PC-9 (cell line): ENCODE measurements at regions not wholly inside any gene's neighbourhood (a gene's known extent, or its start where the extent isn't known, plus 50 kb on each side); places are given as distances from the start of the nearest gene placed in this dataset.

ENCODE experiments used
- BruUV-seq: library from RNA; stranded (reverse); fragments of 400-500 nt; replicated peaks from 2 replicates; lab custom pipeline; 2021; lab: Mats Ljungman, UMichigan
- CTCF ChIA-PET: fragments of 300-600 bp; sonication (Branson Sonifier 250); formaldehyde crosslinking; loops from one replicate; lab custom pipeline; 2022; ENCODE audit warnings: antibody characterized with exemption; lab: Charles Lee
- POLR2A ChIA-PET: fragments of 300-600 bp; sonication (Branson Sonifier 250); formaldehyde crosslinking; loops from one replicate; lab custom pipeline; 2022; ENCODE audit warnings: antibody characterized with exemption; ENCODE audit not compliant: unreplicated experiment; lab: Charles Lee
- DNase-seq, 2 experiments: peaks; one replicate each; pipeline versions ENCODE4 v3.0.0 to v3.0.0-alpha.2; 2015 to 2022; ENCODE audit warnings: mixed read lengths in 1 of 2
- H2AFZ ChIP-seq: fragments of 200-600 bp; sonication (generic); 2 replicates; pipeline ENCODE4 v1.8.1; 2017; ENCODE audit warnings: antibody characterized with exemption
- H3F3A ChIP-seq: fragments of 200-600 bp; sonication (generic); 2 replicates; pipeline ENCODE4 v1.8.1; 2017; ENCODE audit warnings: antibody characterized with exemption, mild to moderate bottlenecking, low read depth; ENCODE audit not compliant: insufficient read depth
- H3K27ac ChIP-seq: fragments of 200-600 bp; sonication (generic); 2 replicates; pipeline ENCODE4 v1.6.1; 2016; ENCODE audit warnings: mixed run types
- H3K27me3 ChIP-seq: fragments of 200-600 bp; sonication (generic); 2 replicates; pipeline ENCODE4 v1.6.1; 2016; ENCODE audit warnings: low read depth, mixed run types; ENCODE audit not compliant: insufficient read depth
- H3K36me3 ChIP-seq: fragments of 200-600 bp; sonication (generic); 2 replicates; pipeline ENCODE4 v1.6.1; 2016; ENCODE audit warnings: low read depth, mixed run types
- H3K4me1 ChIP-seq: fragments of 200-600 bp; sonication (generic); replicated peaks from 2 replicates; pipeline ENCODE4 v1.6.1; 2016; ENCODE audit warnings: mixed run types; ENCODE audit not compliant: insufficient read depth
- H3K4me2 ChIP-seq: fragments of 200-600 bp; sonication (generic); 2 replicates; pipeline ENCODE4 v1.6.1; 2017; ENCODE audit warnings: mixed run types
- H3K4me3 ChIP-seq: fragments of 200-600 bp; sonication (generic); 2 replicates; pipeline ENCODE4 v1.6.1; 2016; ENCODE audit warnings: mixed run types
- H3K79me2 ChIP-seq: fragments of 200-600 bp; sonication (generic); 2 replicates; pipeline ENCODE4 v1.6.1; 2017; ENCODE audit warnings: low read depth, mixed run types
- H3K9me2 ChIP-seq: fragments of 200-600 bp; sonication (generic); 2 replicates; pipeline ENCODE4 v1.8.1; 2017; ENCODE audit warnings: mild to moderate bottlenecking; ENCODE audit not compliant: insufficient read depth
- H3K9me3 ChIP-seq: fragments of 200-600 bp; sonication (generic); 2 replicates; pipeline ENCODE4 v1.8.1; 2016; ENCODE audit warnings: low read depth; ENCODE audit not compliant: insufficient read depth
- H4K20me1 ChIP-seq: fragments of 200-600 bp; sonication (generic); 2 replicates; pipeline ENCODE4 v1.8.1; 2017; ENCODE audit not compliant: insufficient read depth
- CTCF ChIP-seq: fragments of 200-600 bp; sonication (generic); conservative IDR thresholded peaks from 2 replicates; pipeline ENCODE4 v1.6.1; 2017; ENCODE audit warnings: mixed run types, antibody characterized with exemption, mild to moderate bottlenecking, moderate library complexity
- EZH2 ChIP-seq: fragments of 200-600 bp; sonication (generic); IDR thresholded peaks from 2 replicates; pipeline ENCODE4 v1.8.0; 2017; ENCODE audit warnings: antibody characterized with exemption, low read depth
- intact Hi-C: fragments of 100-400 bp; cut with micrococcal nuclease; formaldehyde crosslinking; loops from one replicate; pipeline ENCODE4 v1.10.0; 2022; ENCODE audit not compliant: unreplicated experiment

- Histone ChIP-seq H3K4me2 (no peak overlapping the region), H3K27me3 (peaks cover 40% of the 10 kb centered on the region), H3K27ac (no peak overlapping the region), H3K36me3 (no peaks in the 10 kb centered on the region), H3K9me3 (no peaks in the 10 kb centered on the region), H3K4me1 (no peaks in the 10 kb centered on the region), H3K9me2 (no peaks in the 10 kb centered on the region), H3F3A (no peaks in the 10 kb centered on the region), H3K79me2 (no peaks in the 10 kb centered on the region), H4K20me1 (no peaks in the 10 kb centered on the region), H3K4me3 (no peak overlapping the region), H2AFZ (no peak overlapping the region)
- ChIA-PET POLR2A (no interaction called here), CTCF (no interaction called here)
- no peak for DNase-seq
- no TSS peak for BruUV-seq
- TF ChIP-seq CTCF (no peak), EZH2 (no peak)
- intact Hi-C loops: no loop called here
Observed at GRCh38 chr16:9481747-9482730, 390.6 kb downstream of the HAPSTR1 start.

- Histone ChIP-seq H4K20me1 (no peaks in the 10 kb centered on the region), H3K79me2 (no peaks in the 10 kb centered on the region), H3K27ac (no peak overlapping the region), H3K4me3 (no peak overlapping the region), H2AFZ (no peak overlapping the region), H3K9me2 (no peaks in the 10 kb centered on the region), H3K36me3 (no peaks in the 10 kb centered on the region), H3K4me2 (no peak overlapping the region), H3K9me3 (no peaks in the 10 kb centered on the region), H3F3A (no peaks in the 10 kb centered on the region), H3K27me3 (peaks cover 41% of the 10 kb centered on the region), H3K4me1 (no peaks in the 10 kb centered on the region)
- TF ChIP-seq EZH2 (no peak), CTCF (no peak)
- POLR2A ChIA-PET: no interaction called here
- DNase-seq: no peak
- intact Hi-C loops: no loop called here
- CTCF ChIA-PET: no interaction called here
- BruUV-seq: no TSS peak
Observed at GRCh38 chr16:9484426-9484825, 393.0 kb downstream of the HAPSTR1 start.

- H3K79me2 ChIP-seq: no peaks in the 10 kb centered on the region
- DNase-seq: no peak
- no peaks in the 10 kb centered on the region for H3K9me2 ChIP-seq
- no peaks in the 10 kb centered on the region for H3K9me3 ChIP-seq
- POLR2A ChIA-PET: no interaction called here
- TF ChIP-seq EZH2 (no peak), CTCF (no peak)
- H4K20me1 ChIP-seq: no peaks in the 10 kb centered on the region
- no peak overlapping the region for H2AFZ ChIP-seq
- no peak overlapping the region for H3K27ac ChIP-seq
- peaks cover 42% of the 10 kb centered on the region for H3K27me3 ChIP-seq
- H3K36me3 ChIP-seq: no peaks in the 10 kb centered on the region
- intact Hi-C loops: no loop called here
- CTCF ChIA-PET: no interaction called here
- H3F3A ChIP-seq: no peaks in the 10 kb centered on the region
- no peaks in the 10 kb centered on the region for H3K4me1 ChIP-seq
- BruUV-seq: no TSS peak
- no peak overlapping the region for H3K4me2 ChIP-seq
- H3K4me3 ChIP-seq: no peak overlapping the region
Observed at GRCh38 chr16:9484881-9485280, 393.4 kb downstream of the HAPSTR1 start.
